NT2/D1 (cell line): ENCODE measurements at regions not wholly inside any gene's neighbourhood (a gene's known extent, or its start where the extent isn't known, plus 50 kb on each side); places are given as distances from the start of the nearest gene placed in this dataset.

Experiments
- YY1 ChIP-seq: IDR thresholded peaks from 2 replicates; pipeline ENCODE4 v1.6.1; 2011; ENCODE audit not compliant: insufficient read length, insufficient read depth
- ZNF274 ChIP-seq: IDR thresholded peaks from 2 replicates; pipeline ENCODE4 v1.6.1; 2011; ENCODE audit warnings: mild to moderate bottlenecking, low read depth, low read length

GRCh38 chr11:69986830-69987229, 91.3 kb upstream of the ANO1 start:
- no peak for TF ChIP-seq ZNF274
- TF ChIP-seq YY1 = no peak
